ENCODE measurements at regions not wholly inside any gene's neighbourhood (a gene's known extent, or its start where the extent isn't known, plus 50 kb on each side); places are given as distances from the start of the nearest gene placed in this dataset.

DNA sequence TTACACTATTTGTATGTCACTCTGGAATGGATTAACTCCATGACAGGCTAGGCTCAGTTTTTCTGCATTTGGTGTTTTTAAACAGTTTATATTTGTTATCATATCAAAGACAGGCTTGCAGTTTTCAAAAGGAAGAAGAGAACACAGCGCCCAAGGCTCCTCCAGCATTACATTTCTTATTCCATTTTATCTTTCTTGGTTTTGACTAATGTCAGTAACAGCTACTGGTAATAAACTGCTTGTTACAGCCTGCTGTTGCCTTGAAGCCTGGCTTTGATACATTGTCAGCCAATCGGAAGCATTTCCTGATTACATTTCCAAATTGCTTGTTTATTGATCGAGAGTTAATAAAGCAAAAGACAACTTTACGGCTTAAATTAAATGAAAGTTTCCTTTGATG, 166.0 kb upstream of the MDFIC start:
- no peaks in the 10 kb centered on the region for H3K9me3 ChIP-seq (ENCODE audit: control insufficient read depth in 2 of 3, low read length in 3 of 3)
- H3K9me3 Mint-ChIP-seq: no peaks in the 10 kb centered on the region
- H3K27me3 ChIP-seq (ENCODE audit: control insufficient read depth in 2 of 2, insufficient read depth in 2 of 2, low read length in 2 of 2): no peaks in the 10 kb centered on the region
- no peak overlapping the region for H3K4me3 ChIP-seq (ENCODE audit: low read length)
- H3K4me1 Mint-ChIP-seq: peaks cover 0 to 10% (median 9%) of the 10 kb centered on the region in 7 donors
- no peaks in the 10 kb centered on the region for H3K4me1 ChIP-seq (ENCODE audit: control insufficient read depth in 2 of 2, insufficient read depth in 2 of 2, low read length in 2 of 2)
- no peak overlapping the region for H3K27ac ChIP-seq (ENCODE audit: low read depth, low read length)
- ATAC-seq (no peak), DNase-seq (no peak)
- no peaks in the 10 kb centered on the region for H3K36me3 ChIP-seq (ENCODE audit: control insufficient read depth in 2 of 3, insufficient read depth in 3 of 3, low read length in 3 of 3)
- CTCF ChIA-PET: no interaction called here
- H3K27ac Mint-ChIP-seq: no peak overlapping the region
- POLR2A ChIA-PET: no interaction called here
- H3K4me3 Mint-ChIP-seq: no peak overlapping the region
- H3K27me3 Mint-ChIP-seq: peaks cover 0 to 10% (median 8%) of the 10 kb centered on the region in 5 donors
- intact Hi-C loops (cut with micrococcal nuclease): no loop called here
- H3K36me3 Mint-ChIP-seq: no peaks in the 10 kb centered on the region

DNA sequence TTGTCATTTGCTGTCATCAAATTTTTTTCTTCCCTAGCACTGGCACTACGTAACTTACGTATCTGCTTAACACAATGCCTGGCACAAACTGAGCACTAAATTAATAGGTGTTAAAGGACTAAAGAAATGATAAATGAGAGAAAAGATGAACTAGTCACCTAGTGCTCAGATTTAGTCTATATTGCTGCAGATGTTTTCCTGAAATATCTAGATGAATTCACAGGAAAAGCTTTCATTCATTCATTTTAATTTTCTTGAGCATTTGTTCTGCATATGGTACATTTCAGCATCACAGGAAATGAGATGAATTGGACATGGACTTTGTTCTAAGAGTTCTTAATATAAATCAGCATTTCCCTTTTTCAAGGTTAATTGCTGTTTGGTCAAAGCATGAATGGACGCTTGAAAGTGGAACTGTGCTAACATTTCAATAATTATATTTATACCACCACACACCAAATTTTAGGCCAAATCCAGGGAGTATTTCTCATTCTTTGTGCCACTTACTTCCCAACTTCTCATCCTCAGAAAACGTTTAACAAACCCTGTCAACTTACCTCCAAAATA, 163.2 kb upstream of the MDFIC start:
- Histone ChIP-seq H3K4me1 (ENCODE audit: control insufficient read depth in 2 of 2, insufficient read depth in 2 of 2, low read length in 2 of 2) (no peaks in the 10 kb centered on the region), H3K9me3 (ENCODE audit: control insufficient read depth in 2 of 3, low read length in 3 of 3) (no peaks in the 10 kb centered on the region), H3K4me3 (ENCODE audit: low read length) (no peak overlapping the region), H3K27ac (ENCODE audit: low read depth, low read length) (no peak overlapping the region), H3K36me3 (ENCODE audit: control insufficient read depth in 2 of 3, insufficient read depth in 3 of 3, low read length in 3 of 3) (no peaks in the 10 kb centered on the region), H3K27me3 (ENCODE audit: control insufficient read depth in 2 of 2, insufficient read depth in 2 of 2, low read length in 2 of 2) (no peaks in the 10 kb centered on the region)
- DNase-seq (no peak), ATAC-seq (no peak)
- POLR2A ChIA-PET: no interaction called here
- Mint-ChIP-seq H3K36me3 (peaks cover 0 to 1% (median 0%) of the 10 kb centered on the region in 5 donors), H3K4me3 (no peak overlapping the region), H3K4me1 (no peaks in the 10 kb centered on the region), H3K9me3 (no peaks in the 10 kb centered on the region), H3K27ac (no peak overlapping the region), H3K27me3 (peaks cover 0 to 22% (median 11%) of the 10 kb centered on the region in 5 donors)
- CTCF ChIA-PET: no interaction called here
- intact Hi-C loops (cut with micrococcal nuclease): no loop called here

DNA sequence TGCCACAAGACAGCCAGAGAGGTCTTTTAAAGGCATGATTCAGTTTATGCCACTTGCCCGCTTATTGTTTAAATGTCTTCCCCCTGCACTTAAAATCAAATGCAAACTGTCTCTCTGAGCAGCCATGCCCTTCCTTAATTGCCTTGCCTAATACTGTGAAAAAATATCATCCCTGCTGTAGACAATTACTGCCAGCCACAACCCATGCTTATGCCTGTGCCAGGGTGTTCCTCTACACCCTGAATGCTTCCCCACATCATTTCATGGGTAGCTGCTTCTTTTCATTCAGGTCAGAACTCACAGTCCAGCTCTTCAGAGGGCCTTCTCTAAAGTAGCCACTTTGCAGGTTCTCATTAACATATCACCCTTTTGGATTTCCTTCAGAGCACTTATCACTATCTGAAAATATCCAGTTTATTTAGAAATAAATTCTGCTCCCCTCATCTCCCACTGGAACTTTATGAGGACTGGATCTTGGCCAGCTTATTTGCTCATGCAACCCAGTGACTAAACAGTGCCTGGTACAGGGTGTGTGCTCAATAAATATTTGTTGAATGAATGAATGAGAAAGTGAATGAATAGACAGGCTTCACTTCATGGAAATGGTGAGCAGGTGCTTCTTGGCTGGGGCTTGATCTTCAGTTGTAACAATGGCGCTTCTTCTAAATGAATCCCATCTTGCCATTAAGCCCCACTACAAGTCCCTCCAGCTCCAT, 162.4 kb upstream of the MDFIC start:
- intact Hi-C loops (cut with micrococcal nuclease): no loop called here
- POLR2A ChIA-PET: no interaction called here
- no peaks in the 10 kb centered on the region for H3K4me1 Mint-ChIP-seq

DNA sequence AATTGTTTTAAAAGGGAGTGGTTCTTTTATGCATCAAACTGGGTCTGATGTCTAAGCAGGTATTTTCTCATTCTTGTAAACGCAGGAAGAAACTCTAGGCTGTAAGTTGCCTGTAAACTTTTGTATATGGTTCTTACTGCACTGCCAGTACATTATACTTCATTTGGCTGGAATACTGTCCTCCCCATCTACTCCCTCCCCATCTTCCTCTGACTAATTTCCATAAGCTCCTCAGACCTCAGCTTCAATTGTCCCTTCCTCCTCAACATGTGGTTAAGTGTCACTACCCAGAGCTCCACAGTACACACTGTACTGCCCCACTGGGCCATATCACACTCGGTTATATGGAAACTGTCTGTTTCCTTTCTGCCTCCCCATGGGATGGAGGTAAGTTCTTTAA, 161.4 kb upstream of the MDFIC start:
- peaks cover 0 to 19% (median 11%) of the 10 kb centered on the region in 5 donors for H3K27me3 Mint-ChIP-seq
- DNase-seq: no peak
- intact Hi-C loops (cut with micrococcal nuclease): no loop called here
- Histone ChIP-seq H3K36me3 (ENCODE audit: control insufficient read depth in 2 of 3, insufficient read depth in 3 of 3, low read length in 3 of 3) (no peaks in the 10 kb centered on the region), H3K4me3 (ENCODE audit: low read length) (no peak overlapping the region), H3K4me1 (ENCODE audit: control insufficient read depth in 2 of 2, insufficient read depth in 2 of 2, low read length in 2 of 2) (no peaks in the 10 kb centered on the region), H3K9me3 (ENCODE audit: control insufficient read depth in 2 of 3, low read length in 3 of 3) (no peaks in the 10 kb centered on the region), H3K27me3 (ENCODE audit: control insufficient read depth in 2 of 2, insufficient read depth in 2 of 2, low read length in 2 of 2) (no peaks in the 10 kb centered on the region), H3K27ac (ENCODE audit: low read depth, low read length) (no peak overlapping the region)
- H3K4me3 Mint-ChIP-seq: no peak overlapping the region
- H3K36me3 Mint-ChIP-seq: peaks cover 0 to 1% (median 0%) of the 10 kb centered on the region in 5 donors
- POLR2A ChIA-PET: no interaction called here
- ATAC-seq: no peak
- CTCF ChIA-PET: no interaction called here
- H3K27ac Mint-ChIP-seq: no peak overlapping the region
- peaks cover 0 to 3% (median 0%) of the 10 kb centered on the region in 11 donors for H3K9me3 Mint-ChIP-seq
- H3K4me1 Mint-ChIP-seq: no peaks in the 10 kb centered on the region

More for the DNA sequence above, 162.4 kb upstream of the MDFIC start:
- peaks cover 0 to 3% (median 0%) of the 10 kb centered on the region in 11 donors for H3K9me3 Mint-ChIP-seq
- ATAC-seq (no peak), DNase-seq (no peak)
- Histone ChIP-seq H3K4me1 (ENCODE audit: control insufficient read depth in 2 of 2, insufficient read depth in 2 of 2, low read length in 2 of 2) (no peaks in the 10 kb centered on the region), H3K4me3 (ENCODE audit: low read length) (no peak overlapping the region), H3K27ac (ENCODE audit: low read depth, low read length) (no peak overlapping the region), H3K27me3 (ENCODE audit: control insufficient read depth in 2 of 2, insufficient read depth in 2 of 2, low read length in 2 of 2) (no peaks in the 10 kb centered on the region), H3K36me3 (ENCODE audit: control insufficient read depth in 2 of 3, insufficient read depth in 3 of 3, low read length in 3 of 3) (no peaks in the 10 kb centered on the region), H3K9me3 (ENCODE audit: control insufficient read depth in 2 of 3, low read length in 3 of 3) (no peaks in the 10 kb centered on the region)
- CTCF ChIA-PET: no interaction called here
- H3K27ac Mint-ChIP-seq: no peak overlapping the region
- H3K27me3 Mint-ChIP-seq: peaks cover 0 to 19% (median 11%) of the 10 kb centered on the region in 5 donors
- H3K36me3 Mint-ChIP-seq: peaks cover 0 to 1% (median 0%) of the 10 kb centered on the region in 5 donors
- no peak overlapping the region for H3K4me3 Mint-ChIP-seq

GRCh38 chr7:114761973-114762372, 159.9 kb upstream of the MDFIC start:
- Histone ChIP-seq H3K27ac (ENCODE audit: low read depth, low read length) (no peak overlapping the region), H3K4me1 (ENCODE audit: control insufficient read depth in 2 of 2, insufficient read depth in 2 of 2, low read length in 2 of 2) (no peaks in the 10 kb centered on the region), H3K27me3 (ENCODE audit: control insufficient read depth in 2 of 2, insufficient read depth in 2 of 2, low read length in 2 of 2) (no peaks in the 10 kb centered on the region), H3K9me3 (ENCODE audit: control insufficient read depth in 2 of 3, low read length in 3 of 3) (no peaks in the 10 kb centered on the region), H3K4me3 (ENCODE audit: low read length) (no peak overlapping the region), H3K36me3 (ENCODE audit: control insufficient read depth in 2 of 3, insufficient read depth in 3 of 3, low read length in 3 of 3) (no peaks in the 10 kb centered on the region)
- intact Hi-C loops (cut with micrococcal nuclease): no loop called here
- ChIA-PET POLR2A (no interaction called here), CTCF (no interaction called here)
- Mint-ChIP-seq H3K36me3 (peaks cover 0 to 1% (median 0%) of the 10 kb centered on the region in 5 donors), H3K27me3 (peaks cover 0 to 23% (median 11%) of the 10 kb centered on the region in 5 donors), H3K27ac (no peak overlapping the region), H3K4me3 (no peak overlapping the region), H3K9me3 (peaks cover 0 to 3% (median 0%) of the 10 kb centered on the region in 11 donors), H3K4me1 (no peaks in the 10 kb centered on the region)
- no peak for DNase-seq
- no peak for ATAC-seq

DNA sequence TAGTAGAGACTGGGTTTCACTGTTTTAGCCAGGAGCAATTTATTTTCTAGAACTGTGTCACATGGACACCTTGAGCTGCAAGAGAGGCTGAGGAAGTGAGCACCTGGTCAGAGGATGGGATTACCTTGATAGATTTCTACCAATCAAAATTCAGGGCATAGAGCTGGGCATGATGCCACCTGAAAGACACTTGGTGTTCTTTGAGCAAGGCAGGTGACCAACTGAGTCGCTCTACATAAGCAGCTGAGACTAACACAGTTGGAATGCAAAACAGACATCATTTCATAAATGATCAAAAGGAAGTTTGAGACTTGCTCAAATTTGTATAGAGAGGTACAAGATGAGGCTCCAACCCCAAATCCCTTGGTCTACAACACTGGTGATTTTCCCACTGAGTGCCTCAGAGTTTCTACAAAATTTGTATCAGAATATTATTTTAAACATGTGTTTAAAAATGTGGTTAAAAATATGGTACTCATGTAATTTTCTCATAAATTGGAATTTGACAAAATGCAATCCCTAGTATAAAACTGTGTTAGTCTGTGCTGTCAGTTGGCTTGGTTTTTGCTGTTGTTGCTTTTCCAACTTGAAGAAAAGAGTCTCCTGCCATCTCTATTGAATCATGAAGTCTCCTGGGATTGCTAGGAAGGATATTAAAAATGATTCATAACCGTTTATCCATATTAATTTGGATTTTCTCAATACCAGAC, 156.4 kb upstream of the MDFIC start:
- H3K27ac ChIP-seq (ENCODE audit: low read depth, low read length): no peak overlapping the region
- POLR2A ChIA-PET: no interaction called here
- Mint-ChIP-seq H3K27ac (no peak overlapping the region), H3K36me3 (peaks cover 0 to 1% (median 0%) of the 10 kb centered on the region in 5 donors), H3K4me3 (no peak overlapping the region), H3K4me1 (no peaks in the 10 kb centered on the region), H3K27me3 (peaks cover 3 to 32% (median 24%) of the 10 kb centered on the region in 5 donors), H3K9me3 (peaks cover 0 to 3% (median 0%) of the 10 kb centered on the region in 11 donors)
- ATAC-seq (no peak), DNase-seq (no peak)
- H3K27me3 ChIP-seq (ENCODE audit: control insufficient read depth in 2 of 2, insufficient read depth in 2 of 2, low read length in 2 of 2): no peaks in the 10 kb centered on the region
- no peak overlapping the region for H3K4me3 ChIP-seq (ENCODE audit: low read length)
- H3K4me1 ChIP-seq (ENCODE audit: control insufficient read depth in 2 of 2, insufficient read depth in 2 of 2, low read length in 2 of 2): no peaks in the 10 kb centered on the region
- no peaks in the 10 kb centered on the region for H3K9me3 ChIP-seq (ENCODE audit: control insufficient read depth in 2 of 3, low read length in 3 of 3)
- CTCF ChIA-PET: no interaction called here
- H3K36me3 ChIP-seq (ENCODE audit: control insufficient read depth in 2 of 3, insufficient read depth in 3 of 3, low read length in 3 of 3): no peaks in the 10 kb centered on the region
- intact Hi-C loops (cut with micrococcal nuclease): no loop called here
